ENCODE measurements at regions not wholly inside any gene's neighbourhood (a gene's known extent, or its start where the extent isn't known, plus 50 kb on each side); places are given as distances from the start of the nearest gene placed in this dataset.

DNA sequence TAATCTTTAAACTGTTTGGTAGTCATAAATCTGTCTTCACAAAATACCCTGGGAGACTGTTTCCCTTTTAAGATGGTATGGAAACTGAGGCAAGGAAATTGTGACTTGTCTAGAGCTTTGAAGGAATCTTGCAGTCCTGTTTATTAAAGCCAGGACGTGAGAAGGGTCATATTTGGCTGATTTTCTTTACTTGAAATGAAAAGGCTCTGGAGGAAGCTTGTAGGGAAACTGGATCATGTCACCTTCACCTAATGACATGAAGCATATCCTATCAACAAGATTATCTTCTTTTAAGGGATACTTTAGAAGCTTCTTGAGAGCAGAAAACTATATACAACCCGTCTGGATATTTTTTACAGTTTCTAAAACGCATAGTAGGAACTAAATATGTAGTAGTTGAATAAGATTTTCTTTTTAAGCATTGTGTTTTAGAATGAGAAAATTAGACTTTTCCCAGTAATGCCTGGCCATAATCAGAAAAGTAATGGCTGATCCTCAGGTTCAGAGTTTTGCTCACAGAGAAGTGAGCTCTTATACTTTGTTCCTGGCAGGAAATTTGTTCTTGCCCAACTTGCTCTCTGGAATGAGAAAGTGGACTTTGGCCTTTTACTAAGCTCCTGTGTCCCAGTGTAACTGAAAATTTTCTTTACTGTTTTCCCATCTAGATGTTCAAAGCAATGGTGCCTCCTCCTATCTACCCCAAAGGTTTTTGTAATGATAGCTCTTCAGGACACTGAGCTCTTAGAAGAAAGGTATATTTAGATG is 136.8 kb upstream of the AFF2 start:
- DNase-seq (ENCODE audit: low read depth in 2 of 2), result no peak

DNA sequence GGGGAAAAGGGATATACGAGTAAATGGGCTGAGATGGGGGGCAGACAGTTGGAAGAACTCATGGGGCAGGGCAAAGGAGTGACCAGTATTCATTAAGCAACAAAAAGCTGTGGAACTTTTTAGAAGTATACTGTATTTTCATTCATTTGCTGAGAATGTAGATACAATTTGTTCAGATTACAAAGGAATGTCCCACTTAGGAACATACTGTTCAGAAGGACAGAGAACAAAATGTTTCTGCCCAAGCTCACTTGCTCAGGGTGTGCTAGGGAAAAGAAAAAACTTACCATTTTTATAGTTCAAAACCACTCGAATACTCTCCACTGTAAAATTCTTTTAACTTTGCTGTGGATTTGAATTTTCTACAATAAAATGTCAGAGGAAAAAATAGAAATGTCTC is 135.2 kb upstream of the AFF2 start:
- DNase-seq (ENCODE audit: low read depth in 2 of 2), result no peak

DNA sequence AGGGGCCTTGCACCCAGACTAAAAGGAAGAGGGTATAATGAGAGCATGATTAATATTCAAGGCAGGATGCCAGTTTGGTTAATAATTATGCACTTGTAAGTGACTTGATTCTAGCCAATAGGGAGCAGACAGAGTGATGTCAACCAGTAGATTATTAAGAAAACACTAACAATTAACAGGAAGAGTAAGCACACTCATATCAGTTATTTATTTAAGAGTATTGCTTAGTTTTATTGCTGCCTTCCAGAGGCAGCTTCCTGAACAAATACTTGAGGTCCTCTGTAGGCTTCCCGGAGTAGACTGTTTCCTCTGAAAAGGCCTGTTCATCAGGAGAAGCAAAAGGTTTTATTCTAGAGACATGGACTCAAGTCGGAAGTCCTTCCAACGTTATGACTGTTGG is 129.1 kb upstream of the AFF2 start:
- no peak for DNase-seq (ENCODE audit: low read depth in 2 of 2)

DNA sequence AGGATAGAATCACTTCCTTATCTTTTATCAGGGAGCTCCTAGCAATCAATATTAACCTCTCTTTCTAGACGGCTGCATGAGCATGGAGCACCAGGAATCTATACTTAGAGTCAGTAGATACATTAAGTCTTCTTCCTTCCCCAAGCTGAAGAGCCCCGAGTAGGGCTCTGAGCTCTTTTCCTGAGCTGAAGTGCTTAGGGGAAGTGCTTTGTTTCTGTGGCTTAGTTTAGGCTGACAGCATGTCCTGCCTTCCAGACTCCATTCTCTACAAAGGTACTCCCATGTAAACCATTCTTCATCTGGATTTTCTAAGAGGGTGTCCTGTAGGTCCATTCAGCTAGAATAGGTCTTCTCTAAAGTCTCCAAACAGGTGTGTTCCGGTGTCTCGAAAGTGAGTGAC is 127.5 kb upstream of the AFF2 start:
- DNase-seq (ENCODE audit: low read depth in 2 of 2), result no peak

DNA sequence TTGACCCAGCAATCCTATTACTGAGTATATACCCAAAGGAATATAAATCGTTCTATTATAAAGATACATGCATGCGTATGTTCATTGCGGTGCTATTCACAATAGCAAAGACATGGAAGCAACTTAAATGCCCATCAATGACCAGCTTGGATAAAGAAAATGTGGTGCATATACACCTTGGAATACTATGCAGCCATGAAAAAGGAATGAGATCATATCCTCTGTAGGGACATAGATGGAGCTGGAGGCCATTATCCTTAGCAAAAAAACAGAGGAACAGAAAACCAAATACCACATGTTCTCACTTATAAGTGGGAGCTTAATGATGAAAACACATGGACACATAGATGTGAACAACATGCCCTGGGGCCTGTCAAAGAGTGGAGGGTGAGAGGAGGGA is 124.1 kb upstream of the AFF2 start:
- no peak for DNase-seq (ENCODE audit: low read depth in 2 of 2)

DNA sequence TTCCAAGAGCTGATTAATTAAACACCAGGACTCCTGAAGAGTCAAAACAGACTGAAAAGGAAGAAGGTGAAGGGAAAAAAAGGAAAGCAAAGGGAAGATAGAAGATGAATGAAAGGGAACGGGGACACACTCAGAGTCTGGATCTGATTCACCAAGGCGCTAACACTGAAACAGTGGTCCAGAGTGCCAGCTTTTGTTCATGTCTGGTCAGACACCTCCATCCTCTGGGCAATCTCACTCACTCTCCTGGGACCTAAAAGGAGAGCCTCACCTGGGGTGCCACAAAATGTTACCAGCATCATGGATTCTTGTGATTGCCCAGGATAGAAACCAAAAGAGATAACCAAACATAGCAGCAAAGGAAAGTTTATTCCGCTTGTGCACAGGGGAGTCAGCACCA is 120.3 kb upstream of the AFF2 start:
- DNase-seq (ENCODE audit: low read depth in 2 of 2), result no peak

DNA sequence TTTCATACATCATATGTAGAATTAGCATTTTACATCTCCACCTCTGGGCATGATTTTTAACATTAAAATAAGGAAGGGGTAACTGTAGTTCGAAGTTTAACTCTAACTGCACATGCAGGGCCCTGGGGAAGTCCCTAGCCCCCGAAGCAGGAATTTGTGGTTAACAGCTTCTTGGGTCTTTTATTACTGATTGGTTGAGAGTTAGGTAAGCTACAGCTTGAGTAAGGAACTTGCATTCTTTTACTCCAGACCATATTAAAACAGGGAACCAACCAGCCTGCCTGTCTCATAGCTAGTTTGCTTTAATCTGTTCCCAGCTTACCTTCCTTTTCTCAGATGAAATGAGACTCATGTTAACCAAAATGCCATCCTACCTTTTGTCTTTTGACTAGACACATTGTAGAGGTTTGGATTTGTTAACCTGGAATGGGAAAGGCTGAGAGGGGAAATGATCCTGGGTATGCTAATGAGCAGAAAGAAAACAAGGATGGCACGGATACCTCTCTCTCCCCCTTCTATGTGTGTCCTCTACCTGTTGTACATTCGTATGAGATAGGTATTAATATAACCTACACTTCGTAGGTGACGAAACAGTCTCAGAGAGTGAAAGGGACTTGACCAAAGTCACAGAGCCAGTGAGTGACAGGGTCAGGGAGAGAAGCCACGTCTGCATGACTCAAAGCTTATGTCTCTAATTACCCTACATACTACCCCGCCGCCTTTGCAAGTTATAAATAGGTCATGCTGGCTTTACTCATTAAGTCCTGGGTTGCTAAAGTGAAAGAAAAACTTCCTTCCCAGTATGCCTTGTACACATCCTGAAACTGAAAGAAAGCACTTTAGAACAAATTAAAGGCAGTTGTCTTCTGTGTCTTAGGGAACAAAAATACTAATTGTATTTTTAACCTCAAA is 119.5 kb upstream of the AFF2 start:
- DNase-seq (ENCODE audit: low read depth in 2 of 2), result peak; percentile 5 to 47

DNA sequence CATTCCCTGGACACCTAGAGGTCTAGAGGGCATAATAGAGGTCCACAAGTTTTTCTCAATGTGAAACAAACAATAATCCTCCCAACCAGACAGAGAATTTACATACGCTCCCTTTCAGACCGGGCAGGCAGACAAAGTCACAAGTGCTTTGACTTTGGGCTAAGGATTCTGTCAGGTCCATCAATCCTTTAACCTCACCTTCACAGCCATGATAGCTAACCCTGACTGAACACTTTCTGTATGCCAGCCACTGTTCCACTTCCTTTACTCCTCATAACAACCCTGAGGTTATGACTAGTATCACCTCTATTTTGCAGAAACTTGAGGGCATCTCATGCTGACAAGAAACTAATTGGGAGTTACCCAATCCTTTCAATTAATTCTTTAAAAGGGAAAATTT is 118.8 kb upstream of the AFF2 start:
- DNase-seq (ENCODE audit: low read depth in 2 of 2), result no peak

DNA sequence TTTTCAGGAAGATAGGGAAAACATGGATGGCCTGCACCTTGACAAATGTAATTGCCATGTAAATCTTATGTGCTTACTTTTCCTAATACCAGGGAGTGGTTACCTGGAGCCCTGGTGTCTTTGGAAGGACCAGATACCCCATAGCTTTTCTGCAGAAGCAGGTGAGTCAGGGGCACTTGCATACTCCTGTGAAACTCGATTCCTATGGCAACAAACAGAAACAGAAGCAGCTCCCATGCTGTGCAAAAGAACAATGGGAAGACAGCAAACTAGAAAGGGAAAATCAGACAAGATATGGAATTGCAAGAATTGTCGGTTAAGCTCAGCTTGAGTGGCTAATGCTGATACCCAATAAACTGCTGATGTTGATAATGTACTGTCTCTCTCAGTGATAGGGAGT is 117.4 kb upstream of the AFF2 start:
- no peak for DNase-seq (ENCODE audit: low read depth in 2 of 2)

DNA sequence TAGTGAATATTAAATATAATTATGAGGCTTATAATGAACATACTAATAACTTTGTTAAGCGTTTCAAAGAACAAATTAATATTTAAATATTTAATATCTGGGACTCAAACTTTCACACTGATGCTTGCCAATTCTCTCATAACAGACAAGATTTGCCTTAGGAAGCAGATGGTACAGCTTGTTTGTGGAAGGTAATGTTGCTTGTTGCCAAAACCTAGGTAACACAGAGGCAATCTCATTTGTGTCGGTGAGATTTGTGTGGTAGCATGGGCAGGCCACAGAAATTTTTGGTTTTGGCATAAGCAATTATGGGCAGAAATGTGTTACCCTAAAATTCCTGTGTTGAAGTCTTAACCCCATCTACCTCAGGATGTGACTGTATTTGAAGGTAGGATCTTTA is 114.9 kb upstream of the AFF2 start:
- no peak for DNase-seq (ENCODE audit: low read depth in 2 of 2)

DNA sequence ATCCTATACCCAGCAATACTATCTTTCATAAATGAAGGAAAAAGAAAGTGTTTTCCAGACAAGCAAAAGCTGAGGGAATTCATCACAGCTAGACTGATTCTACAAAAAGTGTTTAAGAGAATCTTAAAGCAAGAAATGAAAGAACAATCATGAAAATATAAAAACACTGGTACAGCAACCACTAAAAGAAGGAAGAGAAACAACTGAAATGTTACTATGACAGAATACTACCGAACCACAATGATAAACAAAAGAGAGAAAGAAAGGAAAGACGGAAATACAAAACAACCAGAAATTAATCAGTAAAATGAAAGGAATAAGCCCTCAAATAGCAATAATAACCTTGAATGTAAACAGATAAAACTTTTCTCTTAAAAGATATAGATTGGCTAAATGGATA is 110.8 kb upstream of the AFF2 start:
- no peak for DNase-seq (ENCODE audit: low read depth in 2 of 2)

DNA sequence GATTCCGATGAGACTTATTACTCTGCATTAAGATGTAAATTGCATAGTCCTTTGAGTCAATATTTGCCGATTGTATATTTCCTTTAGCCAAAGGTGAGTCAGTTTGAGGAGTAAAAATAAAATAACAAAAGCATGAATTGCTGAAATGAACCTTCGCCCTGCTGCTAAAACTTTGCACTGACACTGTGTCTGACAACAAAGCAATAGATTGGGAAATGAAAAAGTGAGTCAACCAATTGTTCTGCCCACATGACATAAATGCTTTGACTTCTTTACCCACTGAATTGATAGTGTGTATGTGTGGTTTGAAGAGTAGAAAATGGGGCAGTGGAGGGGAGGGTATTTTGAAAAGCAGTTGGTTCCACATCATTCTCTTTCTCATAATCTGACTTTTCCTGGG is 88.4 kb upstream of the AFF2 start:
- no peak for DNase-seq (ENCODE audit: low read depth in 2 of 2)

DNA sequence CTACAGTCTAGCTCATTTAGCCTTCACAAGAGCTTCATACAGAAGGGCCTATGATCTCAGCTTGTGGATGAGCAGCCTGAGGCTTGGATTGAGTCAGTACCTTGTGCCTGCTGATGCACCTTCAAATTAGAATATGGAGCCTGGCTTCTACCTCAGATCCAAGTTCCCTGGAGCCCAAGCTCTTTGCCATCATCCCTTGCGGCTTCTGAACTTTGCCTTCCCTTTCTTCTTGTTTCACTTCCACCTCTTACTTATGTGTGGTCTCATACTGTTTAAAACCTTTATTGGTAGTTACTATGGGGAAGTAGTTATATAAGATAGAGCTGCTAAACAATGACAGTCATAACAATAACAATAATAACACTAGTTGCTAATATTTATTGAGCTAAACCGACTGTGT is 84.3 kb upstream of the AFF2 start:
- DNase-seq (ENCODE audit: low read depth in 2 of 2), result no peak

DNA sequence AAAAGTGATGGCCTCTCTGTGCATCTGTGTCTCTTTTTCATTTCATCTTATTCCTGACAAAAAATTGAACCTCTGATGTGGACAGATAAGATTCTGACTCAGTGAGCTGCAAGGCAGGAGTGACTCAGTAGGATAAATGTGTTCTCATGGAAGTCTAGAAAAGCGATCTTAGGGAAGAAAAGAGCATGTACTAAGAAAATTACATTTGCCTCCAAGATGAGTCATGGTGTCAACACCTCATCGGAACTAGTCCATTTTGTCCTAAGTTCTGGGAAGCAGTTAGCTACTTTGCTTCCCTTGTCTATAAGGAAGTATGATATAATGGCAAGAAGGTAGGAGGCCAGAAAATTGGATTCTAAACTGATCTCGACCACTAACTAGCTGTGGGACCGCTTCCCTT is 83.5 kb upstream of the AFF2 start:
- DNase-seq (ENCODE audit: low read depth in 2 of 2), result no peak

DNA sequence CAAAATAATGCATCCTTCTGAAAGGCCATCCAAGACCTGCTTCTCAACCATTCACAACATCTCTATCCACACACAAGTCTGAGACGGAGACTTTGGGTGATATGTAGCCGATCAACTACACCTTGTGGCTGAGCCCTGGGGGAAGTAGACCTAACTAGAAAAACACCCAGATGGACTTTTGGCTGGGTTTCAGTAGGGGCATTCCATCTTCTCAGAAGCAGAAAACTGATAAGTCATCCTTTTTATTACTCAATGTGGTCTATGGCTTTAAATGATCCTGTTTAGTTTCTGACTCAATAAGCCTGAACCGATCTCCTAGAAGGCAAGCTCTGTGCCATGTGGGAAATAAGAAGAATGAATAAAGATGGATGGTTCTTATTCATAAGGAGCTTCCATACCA is 82.5 kb upstream of the AFF2 start:
- DNase-seq (ENCODE audit: low read depth in 2 of 2), result no peak

DNA sequence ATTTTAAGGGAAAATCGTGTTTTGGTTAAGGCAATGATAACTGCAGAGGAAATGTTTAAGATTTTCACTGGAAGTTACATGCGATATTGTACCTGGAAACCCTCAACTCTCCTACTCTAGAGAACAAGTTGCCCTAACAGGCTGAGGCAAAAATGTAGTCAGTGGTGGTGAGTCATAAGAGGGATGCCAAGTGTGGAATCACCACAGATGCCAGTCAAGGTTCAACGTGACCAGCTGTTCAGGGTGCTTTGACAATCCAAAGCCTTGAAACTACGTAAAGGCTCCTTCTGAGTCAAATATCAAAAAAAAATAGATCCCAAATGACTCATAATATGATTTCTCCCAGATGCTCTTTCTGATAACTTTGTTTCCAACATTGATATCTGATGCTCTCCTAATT is 77.9 kb upstream of the AFF2 start:
- DNase-seq (ENCODE audit: low read depth in 2 of 2), result no peak

DNA sequence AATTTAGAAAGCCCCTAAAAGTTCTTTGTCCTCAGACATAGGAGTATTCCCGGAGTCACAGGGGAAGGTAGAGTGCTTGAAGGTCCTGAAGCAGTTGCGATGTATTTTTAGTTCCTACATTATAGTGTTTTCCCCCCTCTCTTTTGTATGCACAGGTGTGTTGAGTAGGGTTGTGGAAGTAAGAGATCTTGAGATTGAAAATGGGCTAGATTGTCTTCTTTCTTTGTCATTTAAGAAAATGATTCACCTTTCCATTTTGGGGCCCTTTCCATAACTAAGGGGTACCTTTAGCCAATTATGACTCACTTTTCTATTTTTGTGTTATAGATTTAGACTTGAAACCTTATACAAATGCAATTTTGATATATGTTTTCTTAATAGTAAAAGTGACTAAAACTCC is 75.8 kb upstream of the AFF2 start:
- DNase-seq (ENCODE audit: low read depth in 2 of 2), result no peak

DNA sequence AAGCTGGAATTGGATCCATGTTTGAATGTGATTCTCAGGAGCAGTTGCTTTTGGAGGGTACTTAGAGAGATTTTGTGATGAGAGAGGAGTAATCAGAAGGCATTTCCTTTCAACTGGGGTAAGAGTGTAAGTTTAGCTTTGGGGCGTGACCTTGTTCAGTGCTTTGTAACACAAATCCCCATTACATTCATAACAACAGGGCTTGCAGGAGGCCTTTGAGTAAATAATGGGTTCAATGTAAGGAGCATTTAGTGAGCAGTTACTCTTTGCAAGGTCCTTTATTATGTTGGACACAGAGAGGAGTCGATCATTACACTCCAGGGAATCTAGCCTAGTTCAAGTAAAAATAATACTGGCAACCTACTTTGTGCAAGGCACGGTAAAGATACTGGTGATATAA is 74.0 kb upstream of the AFF2 start:
- no peak for DNase-seq (ENCODE audit: low read depth in 2 of 2)

DNA sequence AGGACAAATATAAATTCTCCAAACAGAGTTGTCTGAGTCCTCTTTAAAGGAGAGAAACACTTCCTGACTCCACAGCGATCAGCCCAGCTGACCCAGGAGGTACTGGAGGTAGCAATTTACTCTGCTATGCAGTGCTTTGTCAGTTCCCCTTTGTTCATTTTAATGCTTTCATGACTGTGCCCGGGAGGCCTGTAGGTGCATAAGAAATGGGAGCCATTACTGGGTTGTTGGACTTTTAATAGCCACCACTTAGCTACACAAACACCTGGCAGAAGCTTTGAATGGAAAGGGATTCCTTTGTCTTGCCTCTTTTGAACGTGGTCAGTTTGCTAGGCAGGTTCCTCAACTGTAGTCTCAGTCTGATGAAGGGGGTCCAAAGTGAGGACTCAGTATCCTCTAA is 59.0 kb upstream of the AFF2 start:
- DNase-seq (ENCODE audit: low read depth in 2 of 2), result no peak

DNA sequence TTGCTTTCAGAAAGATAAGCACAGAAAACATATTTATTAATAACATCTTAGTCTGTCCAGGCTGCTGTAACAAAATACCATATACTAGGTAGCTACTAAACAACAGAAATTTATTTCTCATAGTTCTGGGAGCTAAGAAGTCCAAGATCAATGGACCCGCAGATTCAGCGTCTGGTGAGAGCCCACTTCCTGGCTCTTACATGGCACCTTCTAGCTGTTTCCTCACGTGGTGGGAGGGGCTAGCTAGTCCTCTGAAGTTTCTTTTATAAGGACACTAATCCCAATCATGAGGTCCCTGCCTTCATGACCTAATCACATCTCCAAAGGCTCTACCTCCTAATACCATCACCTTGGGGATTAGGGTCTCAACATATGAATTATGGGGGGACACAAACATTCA is 57.2 kb upstream of the AFF2 start:
- no peak for DNase-seq (ENCODE audit: low read depth in 2 of 2)

DNA sequence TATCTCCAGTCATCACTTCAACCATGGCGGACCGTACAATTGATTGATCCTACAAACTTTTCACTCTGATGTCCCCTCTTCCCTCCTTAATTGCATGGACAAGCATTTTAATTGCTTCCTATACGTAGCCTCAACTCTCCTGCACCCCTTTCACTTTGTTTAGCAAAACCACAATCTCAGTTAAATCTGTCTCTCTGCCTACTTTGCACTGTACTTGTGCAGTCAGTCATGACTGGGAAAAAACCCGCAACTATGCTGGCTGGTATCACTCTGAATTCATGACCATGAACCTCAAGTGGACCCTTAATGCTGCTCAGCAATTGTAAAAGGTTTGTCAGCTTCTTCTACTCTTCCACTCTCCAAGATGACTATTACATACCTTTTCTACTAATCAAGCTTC is 51.7 kb upstream of the AFF2 start:
- no peak for DNase-seq (ENCODE audit: low read depth in 2 of 2)

All from stimulated activated CD4-positive, alpha-beta T cell treated with anti-CD3 and anti-CD28 coated beads, Interleukin-1b, Interleukin-23, amount 100 ng/mL, for 4 hours (primary cell).